ENCODE measurements at regions not wholly inside any gene's neighbourhood (a gene's known extent, or its start where the extent isn't known, plus 50 kb on each side); places are given as distances from the start of the nearest gene placed in this dataset.

DNA sequence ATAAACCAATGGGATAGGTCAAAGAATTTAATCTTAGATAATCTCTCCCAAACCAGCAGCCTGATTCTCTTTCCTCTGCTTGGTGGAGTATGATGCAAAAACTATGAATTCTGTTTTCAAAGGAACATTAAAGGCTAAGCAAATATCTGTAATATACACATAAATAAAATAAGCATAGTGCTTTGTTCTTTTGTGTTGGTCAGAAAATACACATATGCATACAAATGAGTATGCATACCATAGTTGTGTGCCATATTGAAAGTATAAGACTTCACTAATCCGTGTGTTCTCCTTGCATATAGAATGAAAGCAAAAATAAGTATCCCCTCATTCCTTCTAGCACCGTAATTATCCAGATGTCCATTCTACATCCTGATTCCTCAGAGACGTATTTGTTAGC, 1949.7 kb upstream of the CELF4 start:
- Mint-ChIP-seq H3K27ac (no peak overlapping the region), H3K4me3 (no peak overlapping the region), H3K4me1 (peaks cover 6% of the 10 kb centered on the region; the same call in 2 of the 3 replicates), H3K36me3 (ENCODE audit: low read depth) (no peaks in the 10 kb centered on the region), H3K27me3 (ENCODE audit: insufficient read depth, low read depth, poor library complexity) (no peaks in the 10 kb centered on the region), H3K9me3 (no peaks in the 10 kb centered on the region)
- no peak for ATAC-seq
- Histone ChIP-seq H2AFZ (no peak overlapping the region), H3K27me3 (ENCODE audit: insufficient read depth) (no peaks in the 10 kb centered on the region), H4K20me1 (replicated peaks; ENCODE audit: insufficient read depth) (0 out of 2 replicates have a peak, but pooled peaks cover 3% of the 10 kb centered on the region), H3K9me2 (ENCODE audit: insufficient read depth) (0 out of 2 replicates have a peak, but pooled peaks cover 3% of the 10 kb centered on the region), H3K4me2 (peak overlapping the region; percentile 45), H3K4me3 (no peak overlapping the region), H3K79me2 (replicated peaks; ENCODE audit: insufficient read depth) (no peaks in the 10 kb centered on the region), H3K4me1 (ENCODE audit: insufficient read depth) (peaks cover 14% of the 10 kb centered on the region), H3K27ac (ENCODE audit: low read depth) (no peak overlapping the region), H3F3A (replicated peaks; ENCODE audit: low read depth) (no peaks in the 10 kb centered on the region), H3K36me3 (ENCODE audit: insufficient read depth) (no peaks in the 10 kb centered on the region)
- TF ChIP-seq, protein P1, sequence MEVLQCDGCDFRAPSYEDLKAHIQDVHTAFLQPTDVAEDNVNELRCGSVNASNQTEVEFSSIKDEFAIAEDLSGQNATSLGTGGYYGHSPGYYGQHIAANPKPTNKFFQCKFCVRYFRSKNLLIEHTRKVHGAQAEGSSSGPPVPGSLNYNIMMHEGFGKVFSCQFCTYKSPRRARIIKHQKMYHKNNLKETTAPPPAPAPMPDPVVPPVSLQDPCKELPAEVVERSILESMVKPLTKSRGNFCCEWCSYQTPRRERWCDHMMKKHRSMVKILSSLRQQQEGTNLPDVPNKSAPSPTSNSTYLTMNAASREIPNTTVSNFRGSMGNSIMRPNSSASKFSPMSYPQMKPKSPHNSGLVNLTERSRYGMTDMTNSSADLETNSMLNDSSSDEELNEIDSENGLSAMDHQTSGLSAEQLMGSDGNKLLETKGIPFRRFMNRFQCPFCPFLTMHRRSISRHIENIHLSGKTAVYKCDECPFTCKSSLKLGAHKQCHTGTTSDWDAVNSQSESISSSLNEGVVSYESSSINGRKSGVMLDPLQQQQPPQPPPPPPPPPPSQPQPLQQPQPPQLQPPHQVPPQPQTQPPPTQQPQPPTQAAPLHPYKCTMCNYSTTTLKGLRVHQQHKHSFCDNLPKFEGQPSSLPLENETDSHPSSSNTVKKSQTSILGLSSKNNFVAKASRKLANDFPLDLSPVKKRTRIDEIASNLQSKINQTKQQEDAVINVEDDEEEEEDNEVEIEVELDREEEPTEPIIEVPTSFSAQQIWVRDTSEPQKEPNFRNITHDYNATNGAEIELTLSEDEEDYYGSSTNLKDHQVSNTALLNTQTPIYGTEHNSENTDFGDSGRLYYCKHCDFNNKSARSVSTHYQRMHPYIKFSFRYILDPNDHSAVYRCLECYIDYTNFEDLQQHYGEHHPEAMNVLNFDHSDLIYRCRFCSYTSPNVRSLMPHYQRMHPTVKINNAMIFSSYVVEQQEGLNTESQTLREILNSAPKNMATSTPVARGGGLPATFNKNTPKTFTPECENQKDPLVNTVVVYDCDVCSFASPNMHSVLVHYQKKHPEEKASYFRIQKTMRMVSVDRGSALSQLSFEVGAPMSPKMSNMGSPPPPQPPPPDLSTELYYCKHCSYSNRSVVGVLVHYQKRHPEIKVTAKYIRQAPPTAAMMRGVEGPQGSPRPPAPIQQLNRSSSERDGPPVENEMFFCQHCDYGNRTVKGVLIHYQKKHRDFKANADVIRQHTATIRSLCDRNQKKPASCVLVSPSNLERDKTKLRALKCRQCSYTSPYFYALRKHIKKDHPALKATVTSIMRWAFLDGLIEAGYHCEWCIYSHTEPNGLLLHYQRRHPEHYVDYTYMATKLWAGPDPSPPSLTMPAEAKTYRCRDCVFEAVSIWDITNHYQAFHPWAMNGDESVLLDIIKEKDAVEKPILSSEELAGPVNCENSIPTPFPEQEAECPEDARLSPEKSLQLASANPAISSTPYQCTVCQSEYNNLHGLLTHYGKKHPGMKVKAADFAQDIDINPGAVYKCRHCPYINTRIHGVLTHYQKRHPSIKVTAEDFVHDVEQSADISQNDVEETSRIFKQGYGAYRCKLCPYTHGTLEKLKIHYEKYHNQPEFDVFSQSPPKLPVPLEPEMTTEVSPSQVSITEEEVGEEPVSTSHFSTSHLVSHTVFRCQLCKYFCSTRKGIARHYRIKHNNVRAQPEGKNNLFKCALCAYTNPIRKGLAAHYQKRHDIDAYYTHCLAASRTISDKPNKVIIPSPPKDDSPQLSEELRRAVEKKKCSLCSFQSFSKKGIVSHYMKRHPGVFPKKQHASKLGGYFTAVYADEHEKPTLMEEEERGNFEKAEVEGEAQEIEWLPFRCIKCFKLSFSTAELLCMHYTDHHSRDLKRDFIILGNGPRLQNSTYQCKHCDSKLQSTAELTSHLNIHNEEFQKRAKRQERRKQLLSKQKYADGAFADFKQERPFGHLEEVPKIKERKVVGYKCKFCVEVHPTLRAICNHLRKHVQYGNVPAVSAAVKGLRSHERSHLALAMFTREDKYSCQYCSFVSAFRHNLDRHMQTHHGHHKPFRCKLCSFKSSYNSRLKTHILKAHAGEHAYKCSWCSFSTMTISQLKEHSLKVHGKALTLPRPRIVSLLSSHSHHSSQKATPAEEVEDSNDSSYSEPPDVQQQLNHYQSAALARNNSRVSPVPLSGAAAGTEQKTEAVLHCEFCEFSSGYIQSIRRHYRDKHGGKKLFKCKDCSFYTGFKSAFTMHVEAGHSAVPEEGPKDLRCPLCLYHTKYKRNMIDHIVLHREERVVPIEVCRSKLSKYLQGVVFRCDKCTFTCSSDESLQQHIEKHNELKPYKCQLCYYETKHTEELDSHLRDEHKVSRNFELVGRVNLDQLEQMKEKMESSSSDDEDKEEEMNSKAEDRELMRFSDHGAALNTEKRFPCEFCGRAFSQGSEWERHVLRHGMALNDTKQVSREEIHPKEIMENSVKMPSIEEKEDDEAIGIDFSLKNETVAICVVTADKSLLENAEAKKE (CRISPR knock-in tag; IDR thresholded peaks at IDR 0.05), result no peak
- TF ChIP-seq, protein P2, sequence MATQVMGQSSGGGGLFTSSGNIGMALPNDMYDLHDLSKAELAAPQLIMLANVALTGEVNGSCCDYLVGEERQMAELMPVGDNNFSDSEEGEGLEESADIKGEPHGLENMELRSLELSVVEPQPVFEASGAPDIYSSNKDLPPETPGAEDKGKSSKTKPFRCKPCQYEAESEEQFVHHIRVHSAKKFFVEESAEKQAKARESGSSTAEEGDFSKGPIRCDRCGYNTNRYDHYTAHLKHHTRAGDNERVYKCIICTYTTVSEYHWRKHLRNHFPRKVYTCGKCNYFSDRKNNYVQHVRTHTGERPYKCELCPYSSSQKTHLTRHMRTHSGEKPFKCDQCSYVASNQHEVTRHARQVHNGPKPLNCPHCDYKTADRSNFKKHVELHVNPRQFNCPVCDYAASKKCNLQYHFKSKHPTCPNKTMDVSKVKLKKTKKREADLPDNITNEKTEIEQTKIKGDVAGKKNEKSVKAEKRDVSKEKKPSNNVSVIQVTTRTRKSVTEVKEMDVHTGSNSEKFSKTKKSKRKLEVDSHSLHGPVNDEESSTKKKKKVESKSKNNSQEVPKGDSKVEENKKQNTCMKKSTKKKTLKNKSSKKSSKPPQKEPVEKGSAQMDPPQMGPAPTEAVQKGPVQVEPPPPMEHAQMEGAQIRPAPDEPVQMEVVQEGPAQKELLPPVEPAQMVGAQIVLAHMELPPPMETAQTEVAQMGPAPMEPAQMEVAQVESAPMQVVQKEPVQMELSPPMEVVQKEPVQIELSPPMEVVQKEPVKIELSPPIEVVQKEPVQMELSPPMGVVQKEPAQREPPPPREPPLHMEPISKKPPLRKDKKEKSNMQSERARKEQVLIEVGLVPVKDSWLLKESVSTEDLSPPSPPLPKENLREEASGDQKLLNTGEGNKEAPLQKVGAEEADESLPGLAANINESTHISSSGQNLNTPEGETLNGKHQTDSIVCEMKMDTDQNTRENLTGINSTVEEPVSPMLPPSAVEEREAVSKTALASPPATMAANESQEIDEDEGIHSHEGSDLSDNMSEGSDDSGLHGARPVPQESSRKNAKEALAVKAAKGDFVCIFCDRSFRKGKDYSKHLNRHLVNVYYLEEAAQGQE (IDR thresholded peaks at IDR 0.05; ENCODE audit: unreplicated experiment), result no peak
- no peak for TF ChIP-seq POLR2AphosphoS5 (IDR thresholded peaks at IDR 0.05; ENCODE audit: low read depth)
- no peak for TF ChIP-seq ZNF331 (CRISPR knock-in tag; IDR thresholded peaks at IDR 0.05; ENCODE audit: low read depth)
- no peak for TF ChIP-seq CREB1 (CRISPR knock-in tag; IDR thresholded peaks at IDR 0.05; ENCODE audit: low read depth)
- no peak for TF ChIP-seq STAT1 (IDR thresholded peaks at IDR 0.05; ENCODE audit: unreplicated experiment)
- DNase-seq (ENCODE audit: low spot score), result no peak

Measured in GM23338 (cell line).